ENCODE measurements at regions not wholly inside any gene's neighbourhood (a gene's known extent, or its start where the extent isn't known, plus 50 kb on each side); places are given as distances from the start of the nearest gene placed in this dataset.

GRCh38 chr2:16394072-16394985 is 271.3 kb downstream of the CYRIA start:
- TF ChIP-seq TAF1 (IDR thresholded peaks at IDR 0.05; ENCODE audit: low read depth): no peak
- TF ChIP-seq CTCF (IDR thresholded peaks at IDR 0.05; ENCODE audit: poor library complexity, severe bottlenecking): no peak
- no peak for TF ChIP-seq EP300 (conservative IDR thresholded peaks at IDR 0.05; ENCODE audit: poor library complexity, severe bottlenecking)
- peak; percentile 11 for TF ChIP-seq MXI1 (conservative IDR thresholded peaks at IDR 0.05; ENCODE audit: poor library complexity, severe bottlenecking)
- no peak for TF ChIP-seq REST (IDR thresholded peaks at IDR 0.05; ENCODE audit: borderline replicate concordance)
- TF ChIP-seq POLR2AphosphoS5 (IDR thresholded peaks at IDR 0.05): no peak
- no peak for TF ChIP-seq RAD21 (conservative IDR thresholded peaks at IDR 0.05)
- TF ChIP-seq EZH2 (IDR thresholded peaks at IDR 0.05; ENCODE audit: borderline replicate concordance, insufficient read depth, low read length, poor library complexity, severe bottlenecking): no peak
- no peak for TF ChIP-seq SMC3 (conservative IDR thresholded peaks at IDR 0.05; ENCODE audit: poor library complexity)
